ENCODE measurements at regions not wholly inside any gene's neighbourhood (a gene's known extent, or its start where the extent isn't known, plus 50 kb on each side); places are given as distances from the start of the nearest gene placed in this dataset.
"Not testable (repeated sequence)": the region's sequence is repeated elsewhere in the genome, so short reads cannot be mapped to it uniquely, and the experiment has no call there.

- not testable (repeated sequence) for TF ChIP-seq CTCF, POLR2A (IDR thresholded peaks at IDR 0.05)
Observed at GRCh38 chr2:236919801-236920379, 165.8 kb upstream of the COPS8 start.

All from body of pancreas (tissue), 4 donors.